ENCODE measurements at regions not wholly inside any gene's neighbourhood (a gene's known extent, or its start where the extent isn't known, plus 50 kb on each side); places are given as distances from the start of the nearest gene placed in this dataset.

- DNase-seq (ENCODE audit: low read depth, low spot score) (no peak), FAIRE-seq (no peak)
- CTCF ChIA-PET = no interaction called here
- intact Hi-C loops (cut with micrococcal nuclease) = no loop called here
- no peaks in the 10 kb centered on the region for H3K9me1 ChIP-seq (replicated peaks; ENCODE audit: control insufficient read depth, extremely low read depth, insufficient read depth, low read length)
- POLR2A ChIA-PET = no interaction called here
- no peaks in the 10 kb centered on the region for H3K36me3 ChIP-seq (ENCODE audit: control insufficient read depth in 2 of 2, extremely low read depth in 1 of 2, insufficient read depth in 2 of 2, low read length in 2 of 2)
- H3K9me3 ChIP-seq (replicated peaks; ENCODE audit: control insufficient read depth, insufficient read depth, low read length) = peaks cover 2% of the 10 kb centered on the region
- no peaks in the 10 kb centered on the region for H3K79me2 ChIP-seq (ENCODE audit: control insufficient read depth, insufficient read depth, low read length)
- TF ChIP-seq POLR2AphosphoS5 (IDR thresholded peaks at IDR 0.05; ENCODE audit: insufficient read depth, low read depth, low read length) (no peak), POLR2A (IDR thresholded peaks at IDR 0.05; ENCODE audit: low read depth, low read length) (no peak), CTCF (IDR thresholded peaks at IDR 0.05; ENCODE audit: extremely low read depth in 1 of 2, insufficient read depth in 1 of 2, low read depth in 1 of 2, low read length in 2 of 2) (no peak), JUN (IDR thresholded peaks at IDR 0.05; ENCODE audit: borderline replicate concordance, insufficient read depth, insufficient read length, low read depth) (no peak), EZH2 (IDR thresholded peaks at IDR 0.05; ENCODE audit: borderline replicate concordance, low read depth, low read length, severe bottlenecking) (no peak), FOS (IDR thresholded peaks at IDR 0.05; ENCODE audit: borderline replicate concordance, insufficient read depth, low read length) (no peak), GATA2 (IDR thresholded peaks at IDR 0.05; ENCODE audit: insufficient read depth, insufficient read length, low read depth, low read length) (no peak), MYC (IDR thresholded peaks at IDR 0.05; ENCODE audit: low read depth, low read length) (no peak)
- TF ChIP-seq, protein P1, sequence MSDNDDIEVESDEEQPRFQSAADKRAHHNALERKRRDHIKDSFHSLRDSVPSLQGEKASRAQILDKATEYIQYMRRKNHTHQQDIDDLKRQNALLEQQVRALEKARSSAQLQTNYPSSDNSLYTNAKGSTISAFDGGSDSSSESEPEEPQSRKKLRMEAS (IDR thresholded peaks at IDR 0.05; ENCODE audit: insufficient read depth, insufficient read length) = no peak
- no TSS peak for BruUV-seq (replicated peaks)
- no peak overlapping the region for H3K4me2 ChIP-seq (ENCODE audit: insufficient read depth, low read length)
- H2AFZ ChIP-seq (ENCODE audit: low read depth, low read length) = no peak overlapping the region
- no peak overlapping the region for H3K9ac ChIP-seq (replicated peaks; ENCODE audit: extremely low read depth, insufficient read depth, low read length)
- no peaks in the 10 kb centered on the region for H4K20me1 ChIP-seq (replicated peaks; ENCODE audit: control insufficient read depth, extremely low read depth, insufficient read depth, low read length)
- H3K4me3 ChIP-seq (replicated peaks in 1 of 3; ENCODE audit: insufficient read depth in 1 of 3, low read depth in 1 of 3, low read length in 3 of 3) = no peak overlapping the region
- H3K27ac ChIP-seq (ENCODE audit: insufficient read depth, low read depth, low read length) = no peak overlapping the region
- H3K27me3 ChIP-seq (ENCODE audit: control insufficient read depth in 2 of 2, insufficient read depth in 2 of 2, low read length in 2 of 2) = no peaks in the 10 kb centered on the region
- dilution Hi-C loops (cut with MboI; ENCODE audit: extremely low pct_ligation_motif_present, low sequenced_read_pairs) = no loop called here
- no peaks in the 10 kb centered on the region for H3K4me1 ChIP-seq (ENCODE audit: control insufficient read depth, extremely low read depth, insufficient read depth, low read length)
These were observed 701.7 kb upstream of the TMEM132C start for GRCh38 chr12:127565241-127565640.

Measured in endothelial cell of umbilical vein (primary cell).